Keratinocyte (primary cell): ENCODE measurements at regions not wholly inside any gene's neighbourhood (a gene's known extent, or its start where the extent isn't known, plus 50 kb on each side); places are given as distances from the start of the nearest gene placed in this dataset.

Source experiments
- DNase-seq: peaks from one replicate; pipeline ENCODE4 v3.0.0-alpha.2; 2011; ENCODE audit warnings: low read depth, missing footprints, low spot score
- FAIRE-seq: peaks from 2 replicates; lab custom pipeline; 2011; peaks lifted over from hg19 to GRCh38; lab: Jason Lieb, UNC
- H2AFZ ChIP-seq: 2 replicates; pipeline ENCODE4 v1.6.0; 2012; ENCODE audit warnings: low read length, control low read depth, inconsistent platforms; ENCODE audit not compliant: control insufficient read depth
- H3K27ac ChIP-seq: 2 replicates; pipeline ENCODE4 v1.5.1; 2011; ENCODE audit warnings: low read length; ENCODE audit not compliant: control insufficient read depth, insufficient read depth
- H3K27me3 ChIP-seq: 3 replicates; pipeline ENCODE4 v1.6.0; 2011; ENCODE audit warnings: low read length; ENCODE audit not compliant: control insufficient read depth, insufficient read depth; ENCODE audit errors: extremely low read depth
- H3K36me3 ChIP-seq, 2 experiments: 2 replicates in 1 of 2; 3 replicates in 1 of 2; pipeline ENCODE4 v1.5.1; 2011; ENCODE audit warnings: low read length in 2 of 2, mild to moderate bottlenecking in 1 of 2; ENCODE audit not compliant: control insufficient read depth in 2 of 2, insufficient read depth in 2 of 2; ENCODE audit errors: extremely low read depth in 1 of 2
- H3K4me1 ChIP-seq: 3 replicates; pipeline ENCODE4 v1.5.1; 2011; ENCODE audit warnings: low read length; ENCODE audit not compliant: control insufficient read depth, insufficient read depth; ENCODE audit errors: extremely low read depth
- H3K4me2 ChIP-seq: 3 replicates; pipeline ENCODE4 v1.6.0; 2011; ENCODE audit warnings: low read depth, low read length; ENCODE audit not compliant: control insufficient read depth, insufficient read depth; ENCODE audit errors: extremely low read depth
- H3K4me3 ChIP-seq, 3 experiments: fragments of 200-600 bp in 1 of 3; sonication (generic) in 1 of 3; 2 replicates in 2 of 3; 3 replicates in 1 of 3; pipeline ENCODE4 v1.5.1; 2011 to 2016; ENCODE audit warnings: low read length in 3 of 3, mild to moderate bottlenecking in 3 of 3, control low read depth in 2 of 3, inconsistent platforms in 1 of 3, low read depth in 1 of 3, mixed read lengths in 1 of 3, mixed run types in 1 of 3, moderate library complexity in 1 of 3; ENCODE audit not compliant: control insufficient read depth in 2 of 3, insufficient read depth in 2 of 3; ENCODE audit errors: extremely low read depth in 1 of 3
- H3K79me2 ChIP-seq: 2 replicates; pipeline ENCODE4 v1.6.0; 2012; ENCODE audit warnings: low read length; ENCODE audit not compliant: control insufficient read depth, insufficient read depth
- H3K9ac ChIP-seq: 3 replicates; pipeline ENCODE4 v1.6.0; 2011; ENCODE audit warnings: low read length; ENCODE audit not compliant: control insufficient read depth, insufficient read depth; ENCODE audit errors: extremely low read depth
- H3K9me1 ChIP-seq: 3 replicates; pipeline ENCODE4 v1.6.0; 2011; ENCODE audit warnings: low read length; ENCODE audit not compliant: control insufficient read depth, insufficient read depth; ENCODE audit errors: extremely low read depth
- H3K9me3 ChIP-seq: 2 replicates; pipeline ENCODE4 v1.5.1; 2012; ENCODE audit warnings: low read depth, low read length; ENCODE audit not compliant: control insufficient read depth
- H4K20me1 ChIP-seq: 3 replicates; pipeline ENCODE4 v1.6.0; 2011; ENCODE audit warnings: low read length; ENCODE audit not compliant: control insufficient read depth, insufficient read depth; ENCODE audit errors: extremely low read depth
- EZH2 ChIP-seq: IDR thresholded peaks from one replicate; pipeline ENCODE4 v1.6.1; 2012; ENCODE audit warnings: inconsistent platforms, mild to moderate bottlenecking, low read length, moderate library complexity
- dilution Hi-C: fragments of 300-500 bp; cut with MboI; formaldehyde crosslinking; loops from one replicate; pipeline ENCODE4 v1.7.0; 2020; ENCODE audit warnings: low sequenced_read_pairs; ENCODE audit not compliant: extremely low pct_ligation_motif_present
- TF ChIP-seq, protein P1 (sequence below), 3 experiments: IDR thresholded peaks in 1 of 3; conservative IDR thresholded peaks in 1 of 3; optimal IDR thresholded peaks in 1 of 3; 2 replicates in 2 of 3; 3 replicates in 1 of 3; pipeline versions ENCODE3 to v1.5.1; 2011; ENCODE audit warnings: low read length in 3 of 3, mild to moderate bottlenecking in 3 of 3, moderate library complexity in 2 of 3, control low read depth in 1 of 3, inconsistent platforms in 1 of 3; ENCODE audit not compliant: insufficient read depth in 2 of 3; ENCODE audit errors: extremely low read depth in 1 of 3

- FAIRE-seq (no peak), DNase-seq (no peak)
- Histone ChIP-seq H3K9me3 (no peaks in the 10 kb centered on the region), H3K4me1 (no peaks in the 10 kb centered on the region), H3K27ac (no peak overlapping the region), H2AFZ (no peak overlapping the region), H3K4me2 (no peak overlapping the region), H3K36me3 (no peaks in the 10 kb centered on the region), H3K79me2 (no peaks in the 10 kb centered on the region), H3K4me3 (no peak overlapping the region), H3K27me3 (no peaks in the 10 kb centered on the region), H3K9ac (no peak overlapping the region), H4K20me1 (no peaks in the 10 kb centered on the region), H3K9me1 (no peaks in the 10 kb centered on the region)
- no peak for TF ChIP-seq EZH2
- TF ChIP-seq, protein P1, sequence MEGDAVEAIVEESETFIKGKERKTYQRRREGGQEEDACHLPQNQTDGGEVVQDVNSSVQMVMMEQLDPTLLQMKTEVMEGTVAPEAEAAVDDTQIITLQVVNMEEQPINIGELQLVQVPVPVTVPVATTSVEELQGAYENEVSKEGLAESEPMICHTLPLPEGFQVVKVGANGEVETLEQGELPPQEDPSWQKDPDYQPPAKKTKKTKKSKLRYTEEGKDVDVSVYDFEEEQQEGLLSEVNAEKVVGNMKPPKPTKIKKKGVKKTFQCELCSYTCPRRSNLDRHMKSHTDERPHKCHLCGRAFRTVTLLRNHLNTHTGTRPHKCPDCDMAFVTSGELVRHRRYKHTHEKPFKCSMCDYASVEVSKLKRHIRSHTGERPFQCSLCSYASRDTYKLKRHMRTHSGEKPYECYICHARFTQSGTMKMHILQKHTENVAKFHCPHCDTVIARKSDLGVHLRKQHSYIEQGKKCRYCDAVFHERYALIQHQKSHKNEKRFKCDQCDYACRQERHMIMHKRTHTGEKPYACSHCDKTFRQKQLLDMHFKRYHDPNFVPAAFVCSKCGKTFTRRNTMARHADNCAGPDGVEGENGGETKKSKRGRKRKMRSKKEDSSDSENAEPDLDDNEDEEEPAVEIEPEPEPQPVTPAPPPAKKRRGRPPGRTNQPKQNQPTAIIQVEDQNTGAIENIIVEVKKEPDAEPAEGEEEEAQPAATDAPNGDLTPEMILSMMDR (optimal IDR thresholded peaks at IDR 0.05 in 1 of 3, IDR thresholded peaks at IDR 0.05 in 1 of 3, conservative IDR thresholded peaks at IDR 0.05 in 1 of 3; ENCODE audit: extremely low read depth in 1 of 3, insufficient read depth in 2 of 3, low read length in 3 of 3), result no peak
- dilution Hi-C loops, result no loop called here
Observed at GRCh38 chr7:89809291-89809690, 345.0 kb upstream of the STEAP1 start.

GRCh38 chr7:89813081-89813480 lies 341.2 kb upstream of the STEAP1 start:
- no peaks in the 10 kb centered on the region for H3K27me3 ChIP-seq
- H3K36me3 ChIP-seq, result no peaks in the 10 kb centered on the region
- H3K9me3 ChIP-seq, result no peaks in the 10 kb centered on the region
- H3K4me3 ChIP-seq, result no peak overlapping the region
- H2AFZ ChIP-seq, result no peak overlapping the region
- dilution Hi-C loops, result no loop called here
- H3K79me2 ChIP-seq, result no peaks in the 10 kb centered on the region
- no peak overlapping the region for H3K9ac ChIP-seq
- TF ChIP-seq, protein P1 (optimal IDR thresholded peaks at IDR 0.05 in 1 of 3, IDR thresholded peaks at IDR 0.05 in 1 of 3, conservative IDR thresholded peaks at IDR 0.05 in 1 of 3; ENCODE audit: extremely low read depth in 1 of 3, insufficient read depth in 2 of 3, low read length in 3 of 3), result no peak
- no peak for TF ChIP-seq EZH2
- no peak overlapping the region for H3K4me2 ChIP-seq
- H3K27ac ChIP-seq, result no peak overlapping the region
- no peaks in the 10 kb centered on the region for H4K20me1 ChIP-seq
- H3K9me1 ChIP-seq, result no peaks in the 10 kb centered on the region
- H3K4me1 ChIP-seq, result no peaks in the 10 kb centered on the region
- DNase-seq, result no peak
- FAIRE-seq, result no peak
